ENCODE measurements at regions not wholly inside any gene's neighbourhood (a gene's known extent, or its start where the extent isn't known, plus 50 kb on each side); places are given as distances from the start of the nearest gene placed in this dataset.
"Not testable (repeated sequence)": the region's sequence is repeated elsewhere in the genome, so short reads cannot be mapped to it uniquely, and the experiment has no call there.

GRCh38 chr10:101280511-101280910 is 51.2 kb upstream of the LBX1 start:
- Mint-ChIP-seq H3K27me3 (peaks cover 52% of the 10 kb centered on the region), H3K4me1 (ENCODE audit: low read depth) (peaks cover 21% of the 10 kb centered on the region), H3K4me3 (ENCODE audit: low read depth) (no peak overlapping the region), H3K27ac (no peak overlapping the region), H3K9me3 (ENCODE audit: low read depth) (no peaks in the 10 kb centered on the region), H3K36me3 (ENCODE audit: insufficient read depth) (no peaks in the 10 kb centered on the region)
- no peak for TF ChIP-seq CTCF (IDR thresholded peaks at IDR 0.05; ENCODE audit: unreplicated experiment)
- no peak for DNase-seq (ENCODE audit: low spot score, unreplicated experiment)

- Mint-ChIP-seq H3K4me1 (ENCODE audit: low read depth) (peaks cover 25% of the 10 kb centered on the region), H3K27me3 (peaks cover 49% of the 10 kb centered on the region)
- not testable (repeated sequence) for H3K36me3 Mint-ChIP-seq (ENCODE audit: insufficient read depth); H3K4me3 Mint-ChIP-seq (ENCODE audit: low read depth); H3K27ac Mint-ChIP-seq; H3K9me3 Mint-ChIP-seq (ENCODE audit: low read depth); DNase-seq (ENCODE audit: low spot score, unreplicated experiment)
Measured at GRCh38 chr10:101280921-101281320, 51.7 kb upstream of the LBX1 start.

GRCh38 chr10:101282947-101283346 is 53.7 kb upstream of the LBX1 start:
- no peak for DNase-seq (ENCODE audit: low spot score, unreplicated experiment)
- no peaks in the 10 kb centered on the region for H3K36me3 Mint-ChIP-seq (ENCODE audit: insufficient read depth)
- H3K4me3 Mint-ChIP-seq (ENCODE audit: low read depth) = no peak overlapping the region
- no peak overlapping the region for H3K27ac Mint-ChIP-seq
- TF ChIP-seq CTCF (IDR thresholded peaks at IDR 0.05; ENCODE audit: unreplicated experiment) = no peak
- H3K4me1 Mint-ChIP-seq (ENCODE audit: low read depth) = peaks cover 33% of the 10 kb centered on the region
- H3K27me3 Mint-ChIP-seq = peaks cover 48% of the 10 kb centered on the region
- no peaks in the 10 kb centered on the region for H3K9me3 Mint-ChIP-seq (ENCODE audit: low read depth)

GRCh38 chr10:101283762-101284100 is 54.5 kb upstream of the LBX1 start:
- Mint-ChIP-seq H3K27ac (no peak overlapping the region), H3K9me3 (ENCODE audit: low read depth) (no peaks in the 10 kb centered on the region), H3K27me3 (peaks cover 51% of the 10 kb centered on the region), H3K4me1 (ENCODE audit: low read depth) (peaks cover 35% of the 10 kb centered on the region), H3K4me3 (ENCODE audit: low read depth) (peak overlapping the region; percentile 40), H3K36me3 (ENCODE audit: insufficient read depth) (no peaks in the 10 kb centered on the region)
- no peak for TF ChIP-seq CTCF (IDR thresholded peaks at IDR 0.05; ENCODE audit: unreplicated experiment)
- no peak for DNase-seq (ENCODE audit: low spot score, unreplicated experiment)

GRCh38 chr10:101284101-101284743 is 55.0 kb upstream of the LBX1 start:
- Mint-ChIP-seq H3K4me1 (ENCODE audit: low read depth) (peaks cover 36% of the 10 kb centered on the region), H3K4me3 (ENCODE audit: low read depth) (peak overlapping the region; percentile 40), H3K27me3 (peaks cover 50% of the 10 kb centered on the region), H3K36me3 (ENCODE audit: insufficient read depth) (no peaks in the 10 kb centered on the region), H3K27ac (no peak overlapping the region), H3K9me3 (ENCODE audit: low read depth) (no peaks in the 10 kb centered on the region)
- no peak for DNase-seq (ENCODE audit: low spot score, unreplicated experiment)
- no peak for TF ChIP-seq CTCF (IDR thresholded peaks at IDR 0.05; ENCODE audit: unreplicated experiment)

- no peak for DNase-seq (ENCODE audit: low spot score, unreplicated experiment)
- Mint-ChIP-seq H3K9me3 (ENCODE audit: low read depth) (no peaks in the 10 kb centered on the region), H3K27me3 (peaks cover 56% of the 10 kb centered on the region), H3K4me3 (ENCODE audit: low read depth) (no peak overlapping the region), H3K4me1 (ENCODE audit: low read depth) (peaks cover 36% of the 10 kb centered on the region), H3K36me3 (ENCODE audit: insufficient read depth) (no peaks in the 10 kb centered on the region), H3K27ac (no peak overlapping the region)
- no peak for TF ChIP-seq CTCF (IDR thresholded peaks at IDR 0.05; ENCODE audit: unreplicated experiment)
Measured at GRCh38 chr10:101284744-101285463, 55.6 kb upstream of the LBX1 start.
